ENCODE measurements at regions not wholly inside any gene's neighbourhood (a gene's known extent, or its start where the extent isn't known, plus 50 kb on each side); places are given as distances from the start of the nearest gene placed in this dataset.

DNA sequence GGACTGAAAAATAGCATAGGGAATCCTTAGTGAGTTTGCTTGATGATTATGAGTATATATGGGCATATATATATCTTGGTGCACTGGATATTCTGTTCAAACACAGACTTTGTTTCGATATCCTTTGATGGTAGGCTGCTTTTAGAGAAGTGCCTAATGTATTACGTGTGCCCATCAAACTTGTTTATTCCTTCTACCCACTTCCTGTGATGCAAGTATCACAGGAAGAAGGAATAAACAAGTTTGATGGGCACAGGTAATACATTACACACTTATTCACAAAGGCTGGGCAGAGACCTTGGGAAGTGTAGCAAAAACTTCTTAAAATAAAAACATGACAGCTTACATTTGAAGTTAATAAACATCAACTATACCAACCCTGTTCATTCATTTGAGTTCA, 364.2 kb downstream of the CHSY3 start:
- TF ChIP-seq POLR2AphosphoS5 (IDR thresholded peaks at IDR 0.05), result no peak
- no peak for TF ChIP-seq CTCF (IDR thresholded peaks at IDR 0.05)
- TF ChIP-seq POLR2A (IDR thresholded peaks at IDR 0.05), result no peak
- TF ChIP-seq EP300 (IDR thresholded peaks at IDR 0.05), result no peak
- WGBS, result 84% methylated on average over 2 of the region's 2 CpGs
- no peak for DNase-seq (ENCODE audit: low spot score in 2 of 2)

DNA sequence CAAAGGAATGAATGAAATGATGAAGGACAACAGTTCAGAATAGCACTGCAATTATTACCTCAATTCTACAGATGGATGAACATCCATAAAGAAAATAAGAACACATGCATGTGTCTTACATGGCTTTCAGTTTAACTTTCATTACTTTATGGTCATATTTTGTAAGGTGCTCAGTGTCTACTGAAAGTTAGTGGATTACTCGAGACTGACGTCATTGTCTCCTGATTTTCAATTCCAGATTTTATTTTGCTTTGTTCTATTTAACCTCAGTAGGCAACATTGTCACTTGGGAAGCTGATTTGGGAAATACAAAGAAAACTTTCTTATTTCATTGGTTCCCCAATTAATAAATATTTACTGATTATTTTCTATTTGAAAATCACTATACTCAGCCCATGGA, 363.7 kb downstream of the CHSY3 start:
- TF ChIP-seq EP300 (IDR thresholded peaks at IDR 0.05) (no peak), CTCF (IDR thresholded peaks at IDR 0.05) (no peak), POLR2A (IDR thresholded peaks at IDR 0.05) (no peak), POLR2AphosphoS5 (IDR thresholded peaks at IDR 0.05) (no peak)
- 100% methylated on average over 2 of the region's 2 CpGs for WGBS
- H3K27ac ChIP-seq, result no peak overlapping the region

More for the DNA sequence above, 364.2 kb downstream of the CHSY3 start:
- Histone ChIP-seq H3K4me1 (no peaks in the 10 kb centered on the region), H3K36me3 (no peaks in the 10 kb centered on the region), H3K9me3 (no peaks in the 10 kb centered on the region), H3K27ac (no peak overlapping the region), H3K27me3 (no peaks in the 10 kb centered on the region), H3K4me3 (no peak overlapping the region)

GRCh38 chr5:130260481-130260880, 356.2 kb downstream of the CHSY3 start:
- H3K36me3 ChIP-seq, result no peaks in the 10 kb centered on the region
- 60% methylated on average over 2 of the region's 2 CpGs for WGBS
- TF ChIP-seq POLR2A (IDR thresholded peaks at IDR 0.05), result no peak
- no peak for TF ChIP-seq POLR2AphosphoS5 (IDR thresholded peaks at IDR 0.05)
- TF ChIP-seq CTCF (IDR thresholded peaks at IDR 0.05), result no peak
- TF ChIP-seq EP300 (IDR thresholded peaks at IDR 0.05), result no peak
- no peak overlapping the region for H3K4me3 ChIP-seq
- no peaks in the 10 kb centered on the region for H3K9me3 ChIP-seq
- DNase-seq (ENCODE audit: low spot score in 2 of 2), result no peak
- no peak overlapping the region for H3K27ac ChIP-seq
- no peaks in the 10 kb centered on the region for H3K27me3 ChIP-seq
- no peaks in the 10 kb centered on the region for H3K4me1 ChIP-seq

More for the DNA sequence above, 363.7 kb downstream of the CHSY3 start:
- no peak for DNase-seq (ENCODE audit: low spot score in 2 of 2)
- Histone ChIP-seq H3K27me3 (no peaks in the 10 kb centered on the region), H3K36me3 (no peaks in the 10 kb centered on the region), H3K4me3 (no peak overlapping the region), H3K9me3 (no peaks in the 10 kb centered on the region), H3K4me1 (no peaks in the 10 kb centered on the region)

DNA sequence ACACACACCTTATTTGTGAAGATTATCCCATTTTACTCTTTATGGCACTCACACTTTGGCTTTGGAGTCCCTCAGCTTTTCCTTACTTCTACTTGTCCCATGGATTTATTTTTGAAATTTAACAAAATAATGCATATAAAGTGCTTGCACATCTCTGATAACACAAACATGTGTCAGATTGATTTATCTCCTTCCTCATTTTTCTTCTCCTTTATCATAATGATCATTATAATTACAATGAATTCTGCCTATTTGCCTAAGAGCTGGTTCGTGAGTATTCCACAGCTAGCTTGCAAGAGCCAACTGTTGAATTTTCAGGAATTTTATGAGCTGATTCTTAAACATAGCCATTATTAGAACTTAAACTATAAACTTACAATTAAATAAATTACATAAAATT, 347.7 kb downstream of the CHSY3 start:
- WGBS, result 66% methylated on average over 1 of the region's 1 CpG
- H3K27me3 ChIP-seq, result no peaks in the 10 kb centered on the region
- no peak for DNase-seq (ENCODE audit: low spot score in 2 of 2)
- H3K9me3 ChIP-seq, result no peaks in the 10 kb centered on the region
- no peak overlapping the region for H3K27ac ChIP-seq
- no peaks in the 10 kb centered on the region for H3K36me3 ChIP-seq
- no peaks in the 10 kb centered on the region for H3K4me1 ChIP-seq
- TF ChIP-seq POLR2A (IDR thresholded peaks at IDR 0.05) (no peak), POLR2AphosphoS5 (IDR thresholded peaks at IDR 0.05) (no peak), CTCF (IDR thresholded peaks at IDR 0.05) (no peak), EP300 (IDR thresholded peaks at IDR 0.05) (no peak)
- H3K4me3 ChIP-seq, result no peak overlapping the region

DNA sequence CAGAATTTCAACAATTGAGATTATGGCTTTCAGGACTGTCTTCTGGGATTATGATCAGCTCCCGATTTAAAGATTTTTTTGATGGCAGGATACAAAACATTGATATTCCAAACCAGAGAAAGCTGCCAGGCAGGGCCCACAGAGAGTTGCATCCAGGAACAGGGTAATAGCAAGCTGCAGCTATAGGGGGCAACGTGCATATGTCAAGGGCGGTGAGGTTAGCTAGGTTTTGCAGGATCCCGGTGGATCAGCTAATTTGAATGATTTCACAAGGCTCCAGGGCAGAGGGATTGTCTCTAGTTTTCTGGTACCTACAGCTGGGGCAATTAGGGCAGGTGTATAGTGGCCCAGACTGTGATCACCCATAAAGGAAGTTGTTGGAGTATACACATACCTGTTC, 339.4 kb downstream of the CHSY3 start:
- Histone ChIP-seq H3K9me3 (no peaks in the 10 kb centered on the region), H3K27me3 (no peaks in the 10 kb centered on the region), H3K36me3 (no peaks in the 10 kb centered on the region), H3K27ac (no peak overlapping the region), H3K4me3 (no peak overlapping the region), H3K4me1 (no peaks in the 10 kb centered on the region)
- 59% methylated on average over 4 of the region's 4 CpGs for WGBS
- no peak for DNase-seq (ENCODE audit: low spot score in 2 of 2)
- TF ChIP-seq EP300 (IDR thresholded peaks at IDR 0.05) (no peak), CTCF (IDR thresholded peaks at IDR 0.05) (no peak), POLR2AphosphoS5 (IDR thresholded peaks at IDR 0.05) (no peak), POLR2A (IDR thresholded peaks at IDR 0.05) (no peak)
